ENCODE measurements at regions not wholly inside any gene's neighbourhood (a gene's known extent, or its start where the extent isn't known, plus 50 kb on each side); places are given as distances from the start of the nearest gene placed in this dataset.

GRCh38 chr4:19776021-19776459, 475.7 kb upstream of the SLIT2 start:
- no peak for DNase-seq

DNA sequence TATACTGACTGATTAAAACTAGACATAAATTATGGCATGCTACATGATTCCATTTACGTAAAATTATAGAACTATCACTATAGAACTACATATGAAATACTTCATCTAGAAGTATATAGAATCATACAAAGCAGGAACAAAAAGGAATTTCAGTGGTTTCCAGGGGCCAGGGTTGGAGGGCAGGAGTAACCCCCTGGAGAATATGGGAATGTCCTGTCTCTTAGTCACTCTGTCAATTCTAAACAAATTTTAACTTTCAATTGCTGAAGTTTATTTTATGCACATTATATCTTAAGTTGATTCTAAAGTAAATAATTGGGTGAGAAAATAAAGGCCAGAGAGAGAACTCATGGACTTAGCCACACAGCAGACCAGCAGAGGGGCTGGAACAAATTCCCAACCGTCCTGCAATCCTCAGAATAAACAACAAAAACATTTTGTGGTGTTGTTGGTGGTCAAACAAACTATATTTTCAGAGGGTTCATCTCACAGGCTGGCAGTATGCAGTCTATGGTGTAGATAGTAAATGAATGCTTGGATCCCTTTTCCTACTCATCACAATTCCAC, 476.9 kb upstream of the SLIT2 start:
- no peak for DNase-seq

- DNase-seq: no peak
Measured at GRCh38 chr4:19772581-19772980, 479.1 kb upstream of the SLIT2 start.

DNA sequence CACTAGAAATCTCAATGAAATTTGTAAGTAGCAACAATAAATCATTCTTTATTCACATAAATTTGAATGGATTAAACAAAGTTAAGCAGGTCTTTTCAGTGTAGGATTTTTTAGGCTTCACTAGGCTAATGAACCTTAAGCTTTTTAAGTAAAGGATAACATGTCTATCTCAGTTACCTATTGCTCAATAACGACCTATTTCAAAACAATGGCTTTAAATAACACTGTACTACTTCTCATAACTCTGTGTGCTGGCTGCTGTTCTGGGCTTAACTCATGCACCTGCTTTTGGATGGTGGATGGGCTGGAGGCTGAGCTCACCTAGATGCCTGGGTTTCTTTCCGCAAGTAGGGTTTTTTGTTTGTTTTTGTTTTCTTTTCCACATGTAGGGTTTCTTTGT, 495.0 kb upstream of the SLIT2 start:
- no peak for DNase-seq

GRCh38 chr4:19752599-19752998, 499.1 kb upstream of the SLIT2 start:
- no peak for DNase-seq

DNA sequence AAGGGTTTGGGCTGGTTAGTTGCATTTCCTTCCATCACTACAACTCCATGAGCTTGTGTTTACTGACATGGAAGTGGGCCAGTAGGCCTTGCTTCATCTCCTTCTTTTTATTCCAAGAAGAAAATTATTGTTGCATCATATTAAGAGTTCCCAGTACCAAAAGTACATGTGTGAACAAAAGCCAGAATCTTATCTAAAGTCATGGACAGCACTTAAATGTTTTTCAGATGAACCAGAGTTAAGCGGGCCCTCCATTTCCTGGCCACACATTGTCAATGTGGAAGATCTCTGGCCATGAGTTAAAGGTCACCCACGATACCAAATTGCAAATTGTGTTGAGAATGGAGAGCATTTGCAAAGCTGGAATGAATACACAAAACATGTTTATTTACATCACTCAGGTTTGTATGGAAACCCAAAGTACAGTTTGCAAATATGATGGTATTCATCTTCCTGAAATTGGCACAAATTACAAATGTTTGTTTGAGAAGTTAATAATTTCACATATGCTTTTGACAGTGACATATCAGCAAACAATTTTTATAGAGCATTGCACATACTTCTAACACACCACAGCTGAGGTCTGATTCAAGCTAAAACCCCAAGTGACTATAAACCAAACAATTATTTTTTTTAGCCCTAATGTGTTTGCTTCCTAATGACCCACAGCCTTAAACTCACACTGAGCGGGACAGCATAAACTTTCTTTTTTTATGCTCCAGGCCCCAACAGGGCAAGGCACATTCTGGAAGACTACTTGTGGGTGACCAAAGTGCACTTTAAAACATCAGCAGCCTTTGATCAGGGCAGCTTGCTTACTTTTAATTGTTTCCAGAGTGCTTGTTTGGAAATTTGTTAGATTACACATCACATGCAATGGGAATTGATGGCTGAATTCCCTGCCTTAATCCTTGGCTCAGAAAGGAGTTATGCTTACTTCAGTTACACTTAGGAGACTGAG, 502.9 kb upstream of the SLIT2 start:
- no peak for DNase-seq

DNA sequence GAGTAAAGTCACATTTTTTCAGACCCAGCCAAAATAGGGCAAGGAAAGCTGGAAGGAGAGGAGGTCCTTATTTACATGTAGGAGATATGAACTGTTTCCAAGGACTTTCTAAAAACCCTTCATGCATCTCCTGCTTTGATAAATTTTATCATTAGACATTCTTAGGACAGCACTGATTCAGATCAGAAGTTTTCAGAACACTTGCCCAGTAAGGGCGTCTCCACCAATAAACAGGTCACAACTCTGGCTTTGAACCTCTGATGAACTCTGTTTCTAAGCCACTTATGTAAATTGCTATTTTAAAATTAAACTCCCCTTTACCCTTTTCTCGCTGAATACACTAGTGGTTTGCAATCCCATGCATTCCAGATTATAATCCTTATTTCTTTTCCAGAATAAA, 505.3 kb upstream of the SLIT2 start:
- DNase-seq: no peak

DNA sequence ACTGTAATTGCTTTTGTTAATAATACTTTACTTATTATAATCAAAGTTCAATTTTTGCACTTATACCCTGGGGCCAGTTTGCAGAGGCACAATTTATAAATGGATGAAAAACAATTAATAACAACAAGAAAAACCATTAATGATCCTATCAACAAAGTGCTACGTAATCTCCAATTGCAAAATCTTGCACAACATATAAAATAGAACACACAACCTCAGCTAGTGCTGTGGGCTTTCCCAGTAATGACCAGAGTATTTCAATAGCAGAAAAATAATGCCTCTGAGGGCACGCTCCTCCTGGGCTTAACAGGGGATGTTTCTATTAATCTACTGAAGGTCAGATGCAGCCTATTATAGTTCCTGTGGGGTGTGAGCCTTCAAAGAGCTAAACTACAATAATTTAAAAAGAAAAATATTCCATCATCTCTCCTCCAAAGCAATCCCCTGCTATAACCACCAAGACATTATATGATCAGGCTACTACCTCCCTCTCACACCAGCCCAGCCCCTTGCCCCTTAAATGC, 508.5 kb upstream of the SLIT2 start:
- DNase-seq: no peak

DNA sequence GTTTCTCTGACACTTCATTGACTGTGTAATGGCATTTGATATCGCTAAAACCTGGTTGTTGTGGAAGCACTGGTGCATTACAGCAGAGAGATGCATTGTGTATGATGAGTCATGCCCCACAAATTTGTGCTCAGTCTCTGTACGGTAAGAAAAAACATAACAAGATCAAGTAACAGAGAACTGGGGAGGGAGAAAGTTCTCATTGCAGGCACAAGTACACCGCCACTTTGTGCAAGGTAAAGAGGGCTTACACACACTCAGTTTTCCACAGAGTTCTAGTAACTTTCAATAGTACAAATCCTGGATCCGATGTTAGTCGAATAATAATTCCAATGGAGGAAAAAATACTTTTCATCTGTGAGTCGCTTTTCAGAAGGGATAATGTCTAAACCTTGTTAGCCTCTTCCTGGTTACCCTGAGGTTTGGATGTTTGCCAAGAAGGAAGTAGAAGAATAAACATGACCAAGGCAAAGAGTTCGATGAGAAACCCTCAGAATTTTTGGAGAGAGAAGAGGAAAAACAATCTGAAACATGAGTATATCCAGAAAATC, 512.5 kb upstream of the SLIT2 start:
- no peak for DNase-seq

DNA sequence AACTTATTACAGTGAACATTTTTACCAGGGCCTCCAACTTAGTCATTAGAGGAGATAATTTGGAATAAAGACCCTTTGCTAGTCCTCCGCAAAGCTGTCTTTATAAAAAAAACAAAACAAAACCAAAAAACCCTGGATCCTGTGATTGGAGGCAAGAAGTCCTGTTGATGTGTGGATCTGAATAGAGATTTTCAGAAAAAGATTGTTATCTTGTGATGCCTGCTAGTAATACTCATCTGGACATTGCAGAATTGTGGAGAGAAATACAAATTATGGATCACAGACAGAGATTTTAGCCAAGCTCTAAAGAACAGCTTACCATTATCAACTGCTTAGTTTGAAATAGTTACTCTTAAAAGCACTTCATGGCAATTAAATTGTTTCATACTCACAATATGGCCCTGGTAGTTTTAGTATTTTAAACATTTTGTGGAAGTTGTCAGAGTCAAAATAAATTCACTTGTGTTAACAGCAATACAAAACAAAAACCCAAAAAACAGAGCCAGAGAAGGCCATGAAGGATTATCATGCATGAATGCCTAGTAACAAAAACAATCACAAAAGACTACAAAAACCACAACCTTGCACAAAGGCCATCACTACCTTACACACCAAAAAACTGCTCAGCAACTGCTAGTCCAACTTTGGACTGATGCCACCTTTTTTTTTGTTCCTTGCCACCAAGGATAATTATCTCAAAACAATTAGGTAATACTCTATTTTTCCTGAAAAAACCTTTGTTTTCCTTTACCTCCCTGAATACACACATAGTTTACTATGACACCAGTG, 514.5 kb upstream of the SLIT2 start:
- DNase-seq: no peak

DNA sequence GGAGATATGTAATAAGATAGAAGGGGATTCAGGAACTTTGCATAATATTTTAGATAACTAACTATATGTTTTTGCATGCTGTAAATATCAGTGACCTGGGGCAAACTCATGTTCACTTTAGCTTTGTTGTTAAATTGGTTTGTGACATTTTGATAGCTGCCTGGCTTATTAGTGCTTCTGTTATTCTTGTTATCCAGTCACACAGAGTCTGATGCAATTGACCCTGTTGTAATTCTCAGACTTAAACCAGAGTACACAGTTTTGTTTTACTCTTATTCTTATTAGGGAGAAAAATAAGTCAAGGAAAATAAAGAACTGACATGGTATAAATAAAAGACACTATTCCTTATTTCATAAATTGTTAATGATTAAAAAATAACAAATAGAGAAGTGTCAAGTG, 516.7 kb upstream of the SLIT2 start:
- no peak for DNase-seq

DNA sequence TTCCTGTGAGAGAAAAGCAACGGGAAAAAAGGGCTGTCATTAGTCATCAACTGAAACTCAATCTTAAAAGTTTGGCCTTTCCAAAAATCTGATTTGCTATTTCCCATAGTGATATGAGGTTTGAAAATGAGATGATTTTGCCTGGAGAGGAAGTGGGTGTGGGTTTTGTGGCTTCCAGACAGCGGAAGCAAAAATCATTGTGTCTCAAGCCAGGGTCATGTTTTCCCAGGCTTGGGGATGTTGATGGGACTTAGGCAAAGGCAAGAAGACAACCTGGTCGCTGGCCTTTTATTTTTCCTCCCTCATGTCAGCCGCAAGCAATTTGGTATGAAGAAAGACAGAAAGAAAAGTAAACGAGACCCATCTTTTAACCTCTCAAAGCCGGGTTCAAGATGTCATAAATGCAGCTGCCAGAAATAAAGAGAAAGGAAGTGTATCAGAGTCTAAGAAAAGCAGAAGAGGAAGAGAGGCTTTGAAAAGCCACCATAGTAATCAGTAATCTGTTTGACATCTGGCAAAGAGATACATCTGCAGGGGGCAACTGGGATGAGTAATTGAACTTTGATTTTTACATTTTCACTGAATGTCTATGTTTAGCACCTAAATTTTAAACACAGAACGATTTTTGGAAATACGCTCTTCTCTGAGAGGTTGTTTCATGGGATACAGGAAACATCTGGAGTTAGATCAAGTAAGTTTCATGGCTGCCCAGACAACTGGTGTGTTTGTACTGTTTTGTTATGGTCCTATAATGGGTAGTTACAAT, 521.6 kb upstream of the SLIT2 start:
- no peak for DNase-seq

GRCh38 chr4:19728773-19729172, 522.9 kb upstream of the SLIT2 start:
- DNase-seq: no peak

DNA sequence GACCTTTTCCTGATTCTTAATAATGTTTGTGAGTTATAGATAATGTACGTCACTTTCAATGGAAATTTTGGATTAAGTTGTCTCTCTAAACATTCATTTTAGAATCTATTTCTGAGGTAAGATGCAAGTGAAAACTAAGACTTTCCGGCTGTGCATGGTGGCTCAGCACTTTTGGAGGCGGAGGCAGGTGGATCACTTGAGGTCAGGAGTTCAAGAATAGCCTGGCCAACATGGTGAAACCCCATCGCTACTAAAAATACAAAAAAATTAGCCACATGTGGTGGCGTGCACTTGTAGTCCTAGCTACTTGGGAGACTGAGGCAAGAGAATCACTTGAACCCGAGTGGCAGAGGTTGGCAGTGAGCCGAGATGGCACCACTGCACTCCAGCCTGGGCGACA, 524.6 kb upstream of the SLIT2 start:
- DNase-seq: no peak

GRCh38 chr4:19725130-19725529, 526.6 kb upstream of the SLIT2 start:
- no peak for DNase-seq

DNA sequence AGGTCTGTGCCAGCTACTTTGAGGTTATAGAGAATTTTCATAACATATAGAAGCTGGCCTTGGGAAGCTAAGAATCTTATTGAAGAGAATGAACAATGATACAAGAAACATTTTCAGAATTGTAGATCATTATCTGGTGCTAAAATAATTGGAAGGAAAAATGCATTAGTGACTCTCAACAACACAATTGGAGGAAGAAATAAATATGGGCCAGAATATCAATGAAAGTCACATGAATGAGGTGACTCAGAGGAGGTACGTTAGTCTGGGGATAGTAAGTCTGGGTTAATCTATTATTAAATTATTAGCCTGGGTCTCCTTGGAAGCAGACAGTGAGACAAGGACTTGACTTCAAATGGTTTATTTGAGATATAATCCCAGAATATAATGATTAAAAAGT, 529.3 kb upstream of the SLIT2 start:
- no peak for DNase-seq

GRCh38 chr4:19721587-19721986, 530.1 kb upstream of the SLIT2 start:
- DNase-seq: no peak

GRCh38 chr4:19720610-19721009, 531.1 kb upstream of the SLIT2 start:
- no peak for DNase-seq

- DNase-seq: no peak
Measured at GRCh38 chr4:19720190-19720589, 531.5 kb upstream of the SLIT2 start.

DNA sequence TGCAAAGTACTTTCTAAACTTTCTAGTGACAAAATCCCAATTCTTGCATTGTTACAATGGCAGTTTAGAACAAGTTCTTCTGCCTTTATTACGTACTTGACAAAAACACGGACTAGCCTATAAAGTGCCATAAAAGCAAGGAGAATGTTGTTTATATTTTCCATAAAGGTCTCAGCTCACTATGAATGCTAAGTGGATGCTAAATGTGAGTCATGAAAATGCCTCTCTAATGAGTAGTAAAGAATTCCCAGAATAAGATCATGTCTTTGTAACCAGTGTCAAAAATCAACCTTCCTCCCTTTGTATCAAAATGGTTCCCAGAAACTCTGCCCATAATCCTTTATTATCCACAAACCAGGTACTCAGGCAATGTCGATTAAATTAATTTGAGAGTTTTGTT, 539.8 kb upstream of the SLIT2 start:
- DNase-seq: no peak

DNA sequence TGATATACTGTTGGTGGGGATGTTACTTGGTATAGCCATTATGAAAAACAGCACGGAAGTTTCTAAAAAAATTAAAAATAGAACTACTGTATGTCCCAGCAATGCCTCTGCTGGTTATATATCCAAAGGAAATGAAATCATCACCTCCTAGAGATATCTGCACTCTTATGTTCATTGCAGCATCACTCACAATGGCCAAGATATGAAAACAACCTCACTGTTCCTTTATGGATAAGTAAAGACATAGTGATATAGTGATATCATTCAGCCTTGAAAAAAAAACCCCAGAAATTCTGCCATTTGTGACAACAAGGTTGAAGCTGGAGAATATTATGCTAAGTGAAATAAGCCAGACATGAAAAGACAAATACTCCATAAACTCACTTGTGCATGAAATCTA, 543.8 kb upstream of the SLIT2 start:
- DNase-seq: no peak

DNA sequence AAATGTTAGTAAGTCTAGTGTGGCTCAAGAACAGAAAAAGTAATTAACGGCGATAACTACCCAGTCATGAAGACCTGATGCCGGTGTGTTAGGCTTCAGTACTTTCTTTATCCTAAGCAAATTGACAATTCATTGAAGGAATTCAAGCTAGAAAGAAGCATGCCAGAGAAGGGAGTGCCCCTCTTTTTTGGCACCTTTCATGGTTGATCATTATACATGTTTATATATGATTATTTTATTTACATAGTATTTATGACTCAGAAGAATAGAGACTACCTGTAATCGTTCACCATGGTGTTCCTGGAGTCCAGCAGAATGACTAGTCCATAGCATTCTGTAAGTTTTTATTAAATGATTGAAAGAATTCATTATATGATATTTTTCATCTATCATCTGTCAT, 548.3 kb upstream of the SLIT2 start:
- DNase-seq: no peak

Measured in activated gamma-delta T cell (primary cell).